Kidney (tissue), 13 donors: ENCODE measurements at regions not wholly inside any gene's neighbourhood (a gene's known extent, or its start where the extent isn't known, plus 50 kb on each side); places are given as distances from the start of the nearest gene placed in this dataset.

Experiments
- DNase-seq, 5 donors: peaks; one replicate each; pipeline ENCODE4 v3.0.0-alpha.2; 2013 to 2020
- FAIRE-seq: peaks from 2 replicates; lab custom pipeline; 2012; peaks lifted over from hg19 to GRCh38; lab: Jason Lieb, UNC
- H3K27ac ChIP-seq, 2 donors: one replicate each; pipeline ENCODE4 v1.7.0; 2013; ENCODE audit warnings: low read depth in 2 of 2, low read length in 2 of 2, inconsistent platforms in 1 of 2
- H3K27me3 ChIP-seq: one replicate; pipeline ENCODE4 v1.7.1; 2013; ENCODE audit warnings: low read length, inconsistent platforms; ENCODE audit not compliant: control insufficient read depth, insufficient read depth
- H3K36me3 ChIP-seq, 3 donors: one replicate each; pipeline versions ENCODE4 v1.7.0 to v1.7.1; 2013; ENCODE audit warnings: low read length in 3 of 3, control low read depth in 1 of 3, inconsistent platforms in 1 of 3; ENCODE audit not compliant: insufficient read depth in 3 of 3, control insufficient read depth in 2 of 3
- H3K4me1 ChIP-seq, 3 donors: one replicate each; pipeline versions ENCODE4 v1.7.0 to v1.7.1; 2013; ENCODE audit warnings: low read length in 3 of 3, inconsistent platforms in 1 of 3, low read depth in 1 of 3; ENCODE audit not compliant: control insufficient read depth in 2 of 3, insufficient read depth in 2 of 3
- H3K4me3 ChIP-seq, 3 donors: one replicate each; pipeline versions ENCODE4 v1.7.0 to v1.8.1; 2013; ENCODE audit warnings: low read length in 3 of 3, control low read depth in 1 of 3, inconsistent platforms in 1 of 3
- H3K9ac ChIP-seq, 3 donors: one replicate each; pipeline versions ENCODE4 v1.7.0 to v1.7.1; 2013; ENCODE audit warnings: low read length in 3 of 3, control low read depth in 1 of 3, inconsistent platforms in 1 of 3
- H3K9me3 ChIP-seq, 3 donors: one replicate each; pipeline versions ENCODE4 v1.7.0 to v1.7.1; 2013; ENCODE audit warnings: low read length in 3 of 3, control low read depth in 1 of 3, inconsistent platforms in 1 of 3; ENCODE audit not compliant: control insufficient read depth in 2 of 3, insufficient read depth in 1 of 3
- intact Hi-C: fragments of 100-400 bp; cut with DNase I; formaldehyde crosslinking; loops from one replicate; pipeline ENCODE4 v1.11.1; 2022
- TF ChIP-seq, protein P1 (sequence below): IDR thresholded peaks from 3 replicates; pipeline ENCODE4 v1.5.1; 2012; ENCODE audit warnings: mild to moderate bottlenecking, moderate library complexity, borderline replicate concordance; ENCODE audit not compliant: insufficient read depth; ENCODE audit errors: extremely low read depth
- donor health status: control.
- donor health status: control.
- donor health status: control.
- donor health status: control.
- donor health status: control.
- donor health status: DM: yes; HTN: yes; CAD: no.
- donor health status: Normal renal cell carcinoma (clear cell type).

DNA sequence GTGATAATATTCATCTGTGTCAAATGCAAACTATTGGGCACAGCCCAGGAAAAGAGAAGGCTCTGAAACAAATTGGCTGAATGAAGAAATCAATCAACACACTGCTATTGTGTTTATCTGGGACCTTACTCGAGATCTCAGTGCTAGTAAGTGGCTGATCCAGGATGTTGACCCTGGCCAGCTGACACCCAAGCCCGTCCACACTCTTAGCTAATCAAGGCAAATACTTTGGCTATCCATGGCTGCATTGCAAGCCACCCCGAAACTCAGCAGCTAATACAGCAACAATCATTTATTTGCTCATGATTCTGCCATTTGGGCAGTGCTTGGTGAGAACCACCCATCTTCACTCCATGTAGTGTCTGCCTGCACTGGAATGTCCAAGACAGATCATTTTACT lies 74.1 kb upstream of the UBE3A start:
- intact Hi-C loops: loop anchor here (5.0 kb wide), 1 partner anchor 754 kb away; no protein-coding TSS in a partner anchor
- TF ChIP-seq, protein P1, sequence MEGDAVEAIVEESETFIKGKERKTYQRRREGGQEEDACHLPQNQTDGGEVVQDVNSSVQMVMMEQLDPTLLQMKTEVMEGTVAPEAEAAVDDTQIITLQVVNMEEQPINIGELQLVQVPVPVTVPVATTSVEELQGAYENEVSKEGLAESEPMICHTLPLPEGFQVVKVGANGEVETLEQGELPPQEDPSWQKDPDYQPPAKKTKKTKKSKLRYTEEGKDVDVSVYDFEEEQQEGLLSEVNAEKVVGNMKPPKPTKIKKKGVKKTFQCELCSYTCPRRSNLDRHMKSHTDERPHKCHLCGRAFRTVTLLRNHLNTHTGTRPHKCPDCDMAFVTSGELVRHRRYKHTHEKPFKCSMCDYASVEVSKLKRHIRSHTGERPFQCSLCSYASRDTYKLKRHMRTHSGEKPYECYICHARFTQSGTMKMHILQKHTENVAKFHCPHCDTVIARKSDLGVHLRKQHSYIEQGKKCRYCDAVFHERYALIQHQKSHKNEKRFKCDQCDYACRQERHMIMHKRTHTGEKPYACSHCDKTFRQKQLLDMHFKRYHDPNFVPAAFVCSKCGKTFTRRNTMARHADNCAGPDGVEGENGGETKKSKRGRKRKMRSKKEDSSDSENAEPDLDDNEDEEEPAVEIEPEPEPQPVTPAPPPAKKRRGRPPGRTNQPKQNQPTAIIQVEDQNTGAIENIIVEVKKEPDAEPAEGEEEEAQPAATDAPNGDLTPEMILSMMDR: no peak
- DNase-seq (no peak), FAIRE-seq (no peak)
- no peak overlapping the region for H3K9ac ChIP-seq
- no peak overlapping the region for H3K4me3 ChIP-seq
- no peaks in the 10 kb centered on the region for H3K4me1 ChIP-seq
- H3K27ac ChIP-seq: no peak overlapping the region
- no peaks in the 10 kb centered on the region for H3K27me3 ChIP-seq
- no peaks in the 10 kb centered on the region for H3K36me3 ChIP-seq
- no peaks in the 10 kb centered on the region for H3K9me3 ChIP-seq

DNA sequence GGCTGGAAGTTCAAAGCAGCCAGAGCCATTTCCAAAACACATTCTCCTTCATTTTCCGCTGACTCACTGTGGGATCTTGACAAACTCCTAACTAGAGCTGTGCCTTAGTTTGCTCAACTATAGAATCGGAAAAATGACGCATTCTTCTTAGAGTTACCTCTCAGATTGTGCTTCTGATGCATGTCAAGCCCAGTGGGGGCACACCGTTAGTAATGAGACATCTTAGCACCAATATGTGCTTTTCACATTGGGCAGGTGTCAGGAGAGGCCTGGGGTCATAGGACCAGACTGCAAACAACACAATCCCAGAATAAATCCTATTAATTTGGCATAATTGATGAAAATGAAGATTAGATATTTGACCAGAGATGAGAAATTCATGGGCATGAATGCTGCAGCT lies 71.3 kb upstream of the UBE3A start:
- no peak overlapping the region for H3K27ac ChIP-seq
- DNase-seq (no peak), FAIRE-seq (no peak)
- TF ChIP-seq, protein P1: no peak
- H3K27me3 ChIP-seq: no peaks in the 10 kb centered on the region
- intact Hi-C loops: loop anchor here (5.0 kb wide), 1 partner anchor 757 kb away; no protein-coding TSS in a partner anchor
- H3K9ac ChIP-seq: no peak overlapping the region
- no peaks in the 10 kb centered on the region for H3K9me3 ChIP-seq
- H3K36me3 ChIP-seq: no peaks in the 10 kb centered on the region
- no peaks in the 10 kb centered on the region for H3K4me1 ChIP-seq
- no peak overlapping the region for H3K4me3 ChIP-seq

DNA sequence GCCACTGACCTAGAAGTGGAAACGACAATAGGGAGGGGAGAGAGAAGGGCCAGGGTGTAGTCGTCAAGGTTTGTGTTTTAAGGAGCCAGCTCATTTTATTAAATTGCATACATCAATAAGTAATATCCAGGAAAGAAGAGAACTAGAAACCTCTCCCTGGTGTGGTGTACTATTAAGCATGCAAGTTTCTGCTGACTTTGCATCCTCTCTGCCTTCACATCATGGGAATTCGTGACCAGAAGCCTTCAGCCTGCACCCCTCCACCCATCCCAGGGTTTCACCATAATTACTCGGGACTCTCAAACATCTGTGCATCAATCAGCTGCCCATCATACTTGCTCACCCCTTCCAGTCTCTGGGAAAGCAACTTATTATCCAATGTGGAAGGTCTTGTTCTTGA lies 70.9 kb upstream of the UBE3A start:
- H3K4me1 ChIP-seq: no peaks in the 10 kb centered on the region
- intact Hi-C loops: loop anchor here (5.0 kb wide), 1 partner anchor 758 kb away; no protein-coding TSS in a partner anchor
- H3K36me3 ChIP-seq: no peaks in the 10 kb centered on the region
- no peak overlapping the region for H3K27ac ChIP-seq
- no peaks in the 10 kb centered on the region for H3K9me3 ChIP-seq
- no peaks in the 10 kb centered on the region for H3K27me3 ChIP-seq
- TF ChIP-seq, protein P1: no peak
- no peak overlapping the region for H3K4me3 ChIP-seq
- no peak for DNase-seq
- no peak for FAIRE-seq
- H3K9ac ChIP-seq: no peak overlapping the region
